PC-9 (cell line): ENCODE measurements at regions not wholly inside any gene's neighbourhood (a gene's known extent, or its start where the extent isn't known, plus 50 kb on each side); places are given as distances from the start of the nearest gene placed in this dataset.

ENCODE experiments used
- BruUV-seq: library from RNA; stranded (reverse); fragments of 400-500 nt; replicated peaks from 2 replicates; lab custom pipeline; 2021; lab: Mats Ljungman, UMichigan
- CTCF ChIA-PET: fragments of 300-600 bp; sonication (Branson Sonifier 250); formaldehyde crosslinking; loops from one replicate; lab custom pipeline; 2022; ENCODE audit warnings: antibody characterized with exemption; lab: Charles Lee
- POLR2A ChIA-PET: fragments of 300-600 bp; sonication (Branson Sonifier 250); formaldehyde crosslinking; loops from one replicate; lab custom pipeline; 2022; ENCODE audit warnings: antibody characterized with exemption; ENCODE audit not compliant: unreplicated experiment; lab: Charles Lee
- DNase-seq, 2 experiments: peaks; one replicate each; pipeline versions ENCODE4 v3.0.0 to v3.0.0-alpha.2; 2015 to 2022; ENCODE audit warnings: mixed read lengths in 1 of 2
- H2AFZ ChIP-seq: fragments of 200-600 bp; sonication (generic); 2 replicates; pipeline ENCODE4 v1.8.1; 2017; ENCODE audit warnings: antibody characterized with exemption
- H3F3A ChIP-seq: fragments of 200-600 bp; sonication (generic); 2 replicates; pipeline ENCODE4 v1.8.1; 2017; ENCODE audit warnings: antibody characterized with exemption, mild to moderate bottlenecking, low read depth; ENCODE audit not compliant: insufficient read depth
- H3K27ac ChIP-seq: fragments of 200-600 bp; sonication (generic); 2 replicates; pipeline ENCODE4 v1.6.1; 2016; ENCODE audit warnings: mixed run types
- H3K27me3 ChIP-seq: fragments of 200-600 bp; sonication (generic); 2 replicates; pipeline ENCODE4 v1.6.1; 2016; ENCODE audit warnings: low read depth, mixed run types; ENCODE audit not compliant: insufficient read depth
- H3K36me3 ChIP-seq: fragments of 200-600 bp; sonication (generic); 2 replicates; pipeline ENCODE4 v1.6.1; 2016; ENCODE audit warnings: low read depth, mixed run types
- H3K4me1 ChIP-seq: fragments of 200-600 bp; sonication (generic); replicated peaks from 2 replicates; pipeline ENCODE4 v1.6.1; 2016; ENCODE audit warnings: mixed run types; ENCODE audit not compliant: insufficient read depth
- H3K4me2 ChIP-seq: fragments of 200-600 bp; sonication (generic); 2 replicates; pipeline ENCODE4 v1.6.1; 2017; ENCODE audit warnings: mixed run types
- H3K4me3 ChIP-seq: fragments of 200-600 bp; sonication (generic); 2 replicates; pipeline ENCODE4 v1.6.1; 2016; ENCODE audit warnings: mixed run types
- H3K79me2 ChIP-seq: fragments of 200-600 bp; sonication (generic); 2 replicates; pipeline ENCODE4 v1.6.1; 2017; ENCODE audit warnings: low read depth, mixed run types
- H3K9me2 ChIP-seq: fragments of 200-600 bp; sonication (generic); 2 replicates; pipeline ENCODE4 v1.8.1; 2017; ENCODE audit warnings: mild to moderate bottlenecking; ENCODE audit not compliant: insufficient read depth
- H3K9me3 ChIP-seq: fragments of 200-600 bp; sonication (generic); 2 replicates; pipeline ENCODE4 v1.8.1; 2016; ENCODE audit warnings: low read depth; ENCODE audit not compliant: insufficient read depth
- H4K20me1 ChIP-seq: fragments of 200-600 bp; sonication (generic); 2 replicates; pipeline ENCODE4 v1.8.1; 2017; ENCODE audit not compliant: insufficient read depth
- EZH2 ChIP-seq: fragments of 200-600 bp; sonication (generic); IDR thresholded peaks from 2 replicates; pipeline ENCODE4 v1.8.0; 2017; ENCODE audit warnings: antibody characterized with exemption, low read depth
- intact Hi-C: fragments of 100-400 bp; cut with micrococcal nuclease; formaldehyde crosslinking; loops from one replicate; pipeline ENCODE4 v1.10.0; 2022; ENCODE audit not compliant: unreplicated experiment
- TF ChIP-seq, protein P1 (sequence below): fragments of 200-600 bp; sonication (generic); conservative IDR thresholded peaks from 2 replicates; pipeline ENCODE4 v1.6.1; 2017; ENCODE audit warnings: mixed run types, antibody characterized with exemption, mild to moderate bottlenecking, moderate library complexity

DNA sequence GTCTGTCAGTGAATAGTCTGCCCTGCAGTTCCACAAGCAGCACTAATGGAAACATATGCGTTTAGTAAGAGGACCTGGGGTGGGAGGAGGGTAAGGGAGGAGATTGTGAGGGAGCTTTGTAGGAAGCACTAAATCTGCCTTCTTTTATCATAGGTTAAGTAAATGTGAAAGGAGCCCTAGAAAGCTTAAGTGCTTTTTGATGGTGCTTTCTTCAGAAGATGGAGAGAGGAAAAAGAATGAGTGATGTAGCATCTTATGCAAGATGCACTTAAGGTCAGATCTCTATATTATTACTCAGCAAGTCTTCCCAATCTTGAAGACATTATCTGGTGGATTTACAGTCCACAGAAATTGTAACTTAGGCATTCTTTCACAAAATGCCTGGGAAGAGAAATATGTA is 322.7 kb downstream of the PDHA2 start:
- DNase-seq: no peak
- intact Hi-C loops: no loop called here
- Histone ChIP-seq H3F3A (no peaks in the 10 kb centered on the region), H3K27me3 (no peaks in the 10 kb centered on the region), H3K4me2 (no peak overlapping the region), H3K36me3 (no peaks in the 10 kb centered on the region), H4K20me1 (no peaks in the 10 kb centered on the region), H3K4me1 (no peaks in the 10 kb centered on the region), H3K79me2 (no peaks in the 10 kb centered on the region), H3K9me3 (no peaks in the 10 kb centered on the region), H3K27ac (no peak overlapping the region), H3K4me3 (no peak overlapping the region), H3K9me2 (no peaks in the 10 kb centered on the region), H2AFZ (no peak overlapping the region)
- ChIA-PET CTCF (no interaction called here), POLR2A (no interaction called here)
- BruUV-seq: no TSS peak
- TF ChIP-seq, protein P1, sequence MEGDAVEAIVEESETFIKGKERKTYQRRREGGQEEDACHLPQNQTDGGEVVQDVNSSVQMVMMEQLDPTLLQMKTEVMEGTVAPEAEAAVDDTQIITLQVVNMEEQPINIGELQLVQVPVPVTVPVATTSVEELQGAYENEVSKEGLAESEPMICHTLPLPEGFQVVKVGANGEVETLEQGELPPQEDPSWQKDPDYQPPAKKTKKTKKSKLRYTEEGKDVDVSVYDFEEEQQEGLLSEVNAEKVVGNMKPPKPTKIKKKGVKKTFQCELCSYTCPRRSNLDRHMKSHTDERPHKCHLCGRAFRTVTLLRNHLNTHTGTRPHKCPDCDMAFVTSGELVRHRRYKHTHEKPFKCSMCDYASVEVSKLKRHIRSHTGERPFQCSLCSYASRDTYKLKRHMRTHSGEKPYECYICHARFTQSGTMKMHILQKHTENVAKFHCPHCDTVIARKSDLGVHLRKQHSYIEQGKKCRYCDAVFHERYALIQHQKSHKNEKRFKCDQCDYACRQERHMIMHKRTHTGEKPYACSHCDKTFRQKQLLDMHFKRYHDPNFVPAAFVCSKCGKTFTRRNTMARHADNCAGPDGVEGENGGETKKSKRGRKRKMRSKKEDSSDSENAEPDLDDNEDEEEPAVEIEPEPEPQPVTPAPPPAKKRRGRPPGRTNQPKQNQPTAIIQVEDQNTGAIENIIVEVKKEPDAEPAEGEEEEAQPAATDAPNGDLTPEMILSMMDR: no peak

GRCh38 chr4:96164814-96165351 is 325.0 kb downstream of the PDHA2 start:
- Histone ChIP-seq H3K79me2 (no peaks in the 10 kb centered on the region), H3K4me2 (no peak overlapping the region), H3K4me3 (no peak overlapping the region), H4K20me1 (no peaks in the 10 kb centered on the region), H3F3A (no peaks in the 10 kb centered on the region), H3K4me1 (no peaks in the 10 kb centered on the region), H3K27ac (no peak overlapping the region), H3K36me3 (no peaks in the 10 kb centered on the region), H3K9me2 (no peaks in the 10 kb centered on the region), H2AFZ (no peak overlapping the region), H3K27me3 (no peaks in the 10 kb centered on the region), H3K9me3 (no peaks in the 10 kb centered on the region)
- TF ChIP-seq, protein P1: no peak
- no peak for TF ChIP-seq EZH2
- peak in 1 of 2 experiments; percentile 29 for DNase-seq
- intact Hi-C loops: no loop called here
- POLR2A ChIA-PET: interaction anchor here (0.7 kb wide), 1 partner anchor 198 kb away, joined by 10 read pairs; no protein-coding TSS in a partner anchor
- BruUV-seq: no TSS peak
- CTCF ChIA-PET: no interaction called here

DNA sequence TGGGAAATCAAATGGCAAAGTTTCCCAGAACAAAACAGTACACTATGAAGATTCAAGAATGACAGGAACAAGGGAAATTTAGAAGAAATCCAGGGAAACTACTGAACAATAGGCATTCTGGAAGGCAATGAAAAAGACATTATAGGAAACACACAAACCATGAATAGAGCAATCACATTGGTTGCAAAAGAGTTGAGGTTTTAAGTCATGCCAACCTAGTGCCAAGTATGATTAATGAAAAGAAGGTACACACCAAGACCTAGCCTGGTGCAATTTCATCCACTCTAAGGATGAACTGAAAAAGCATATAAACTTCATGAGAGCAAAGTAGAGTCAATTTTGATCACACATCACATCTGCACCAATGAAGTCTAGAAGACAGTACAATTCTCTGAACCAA is 326.9 kb downstream of the PDHA2 start:
- BruUV-seq: no TSS peak
- ChIA-PET CTCF (no interaction called here), POLR2A (no interaction called here)

More for the DNA sequence above, 326.9 kb downstream of the PDHA2 start:
- Histone ChIP-seq H3K27ac (no peak overlapping the region), H3K4me1 (no peaks in the 10 kb centered on the region), H4K20me1 (no peaks in the 10 kb centered on the region), H2AFZ (no peak overlapping the region), H3K79me2 (no peaks in the 10 kb centered on the region), H3K9me2 (no peaks in the 10 kb centered on the region), H3K9me3 (no peaks in the 10 kb centered on the region), H3K36me3 (no peaks in the 10 kb centered on the region), H3K27me3 (no peaks in the 10 kb centered on the region), H3K4me3 (no peak overlapping the region), H3K4me2 (no peak overlapping the region), H3F3A (no peaks in the 10 kb centered on the region)
- intact Hi-C loops: no loop called here
- TF ChIP-seq EZH2: no peak
- TF ChIP-seq, protein P1: no peak
- no peak for DNase-seq
